ENCODE measurements at regions not wholly inside any gene's neighbourhood (a gene's known extent, or its start where the extent isn't known, plus 50 kb on each side); places are given as distances from the start of the nearest gene placed in this dataset.
"Not testable (repeated sequence)": the region's sequence is repeated elsewhere in the genome, so short reads cannot be mapped to it uniquely, and the experiment has no call there.

GRCh38 chr10:90032519-90032918 lies 331.1 kb downstream of the KIF20B start:
- H3K4me3 ChIP-seq (ENCODE audit: insufficient read depth, low read length, poor library complexity, severe bottlenecking): no peak overlapping the region
- no peaks in the 10 kb centered on the region for H4K20me1 ChIP-seq (ENCODE audit: low read depth, low read length)
- H3K36me3 ChIP-seq (ENCODE audit: low read length): no peaks in the 10 kb centered on the region
- no peak overlapping the region for H3K27ac ChIP-seq (ENCODE audit: low read depth, low read length)
- TF ChIP-seq EZH2phosphoT487 (conservative IDR thresholded peaks at IDR 0.05; ENCODE audit: low read length) (no peak), CTCF (IDR thresholded peaks at IDR 0.05; ENCODE audit: insufficient read depth, low read length, poor library complexity, severe bottlenecking) (no peak)
- no peaks in the 10 kb centered on the region for H3F3A ChIP-seq (ENCODE audit: insufficient read depth)
- H2AFZ ChIP-seq (ENCODE audit: low read depth, low read length, severe bottlenecking): no peak overlapping the region
- H3K79me2 ChIP-seq (ENCODE audit: insufficient read depth, low read length): no peaks in the 10 kb centered on the region
- H3K27me3 ChIP-seq (ENCODE audit: low read length): no peaks in the 10 kb centered on the region
- no peaks in the 10 kb centered on the region for H3K9me2 ChIP-seq (replicated peaks; ENCODE audit: insufficient read depth, low read length)
- no peaks in the 10 kb centered on the region for H3K9me3 ChIP-seq (ENCODE audit: insufficient read depth, low read length)
- no peak overlapping the region for H3K9ac ChIP-seq (ENCODE audit: low read length)
- no peak overlapping the region for H3K4me2 ChIP-seq (ENCODE audit: low read depth, low read length, poor library complexity, severe bottlenecking)

GRCh38 chr10:90034862-90035261 lies 333.5 kb downstream of the KIF20B start:
- H3K9me3 ChIP-seq (ENCODE audit: insufficient read depth, low read length); H3K36me3 ChIP-seq (ENCODE audit: low read length); H3K9me2 ChIP-seq (replicated peaks; ENCODE audit: insufficient read depth, low read length); H3K27me3 ChIP-seq (ENCODE audit: low read length); H3K9ac ChIP-seq (ENCODE audit: low read length); H3K79me2 ChIP-seq (ENCODE audit: insufficient read depth, low read length); H3K4me3 ChIP-seq (ENCODE audit: insufficient read depth, low read length, poor library complexity, severe bottlenecking); H2AFZ ChIP-seq (ENCODE audit: low read depth, low read length, severe bottlenecking); H4K20me1 ChIP-seq (ENCODE audit: low read depth, low read length); H3K4me2 ChIP-seq (ENCODE audit: low read depth, low read length, poor library complexity, severe bottlenecking); H3K27ac ChIP-seq (ENCODE audit: low read depth, low read length); H3F3A ChIP-seq (ENCODE audit: insufficient read depth): not testable (repeated sequence)

GRCh38 chr10:90041585-90041984 lies 340.2 kb downstream of the KIF20B start:
- Histone ChIP-seq H3K9me3 (ENCODE audit: insufficient read depth, low read length) (no peaks in the 10 kb centered on the region), H3K36me3 (ENCODE audit: low read length) (no peaks in the 10 kb centered on the region), H3K9ac (ENCODE audit: low read length) (no peak overlapping the region), H3K79me2 (ENCODE audit: insufficient read depth, low read length) (no peaks in the 10 kb centered on the region), H3K9me2 (replicated peaks; ENCODE audit: insufficient read depth, low read length) (no peaks in the 10 kb centered on the region), H3K27me3 (ENCODE audit: low read length) (no peaks in the 10 kb centered on the region), H3K27ac (ENCODE audit: low read depth, low read length) (no peak overlapping the region), H3F3A (ENCODE audit: insufficient read depth) (no peaks in the 10 kb centered on the region), H3K4me2 (ENCODE audit: low read depth, low read length, poor library complexity, severe bottlenecking) (no peak overlapping the region), H2AFZ (ENCODE audit: low read depth, low read length, severe bottlenecking) (no peak overlapping the region), H4K20me1 (ENCODE audit: low read depth, low read length) (no peaks in the 10 kb centered on the region), H3K4me3 (ENCODE audit: insufficient read depth, low read length, poor library complexity, severe bottlenecking) (no peak overlapping the region)
- TF ChIP-seq CTCF (IDR thresholded peaks at IDR 0.05; ENCODE audit: insufficient read depth, low read length, poor library complexity, severe bottlenecking): no peak
- TF ChIP-seq EZH2phosphoT487 (conservative IDR thresholded peaks at IDR 0.05; ENCODE audit: low read length): no peak

- no peaks in the 10 kb centered on the region for H3K79me2 ChIP-seq (ENCODE audit: insufficient read depth, low read length)
- no peak overlapping the region for H3K27ac ChIP-seq (ENCODE audit: low read depth, low read length)
- H3F3A ChIP-seq (ENCODE audit: insufficient read depth): no peaks in the 10 kb centered on the region
- H2AFZ ChIP-seq (ENCODE audit: low read depth, low read length, severe bottlenecking): no peak overlapping the region
- TF ChIP-seq CTCF (IDR thresholded peaks at IDR 0.05; ENCODE audit: insufficient read depth, low read length, poor library complexity, severe bottlenecking) (no peak), EZH2phosphoT487 (conservative IDR thresholded peaks at IDR 0.05; ENCODE audit: low read length) (no peak)
- H3K27me3 ChIP-seq (ENCODE audit: low read length): no peaks in the 10 kb centered on the region
- no peaks in the 10 kb centered on the region for H3K9me3 ChIP-seq (ENCODE audit: insufficient read depth, low read length)
- H3K36me3 ChIP-seq (ENCODE audit: low read length): no peaks in the 10 kb centered on the region
- no peak overlapping the region for H3K4me3 ChIP-seq (ENCODE audit: insufficient read depth, low read length, poor library complexity, severe bottlenecking)
- H3K9ac ChIP-seq (ENCODE audit: low read length): no peak overlapping the region
- H3K4me2 ChIP-seq (ENCODE audit: low read depth, low read length, poor library complexity, severe bottlenecking): no peak overlapping the region
- no peaks in the 10 kb centered on the region for H4K20me1 ChIP-seq (ENCODE audit: low read depth, low read length)
- H3K9me2 ChIP-seq (replicated peaks; ENCODE audit: insufficient read depth, low read length): no peaks in the 10 kb centered on the region
Observed at GRCh38 chr10:90042075-90042474, 340.7 kb downstream of the KIF20B start.

Data from SU-DHL-6 (cell line).